Fibroblast of lung (primary cell): ENCODE measurements at regions not wholly inside any gene's neighbourhood (a gene's known extent, or its start where the extent isn't known, plus 50 kb on each side); places are given as distances from the start of the nearest gene placed in this dataset.
"Not testable (repeated sequence)": the region's sequence is repeated elsewhere in the genome, so short reads cannot be mapped to it uniquely, and the experiment has no call there.

Source experiments
- CTCF ChIP-seq, 2 donors: IDR thresholded peaks in 1 of 2; conservative IDR thresholded peaks in 1 of 2; 1 replicate in 1 of 2; 2 replicates in 1 of 2; pipeline ENCODE4 v1.5.1; 2011 to 2012; ENCODE audit warnings: low read length in 2 of 2, control low read depth in 1 of 2, inconsistent platforms in 1 of 2, low read depth in 1 of 2, mild to moderate bottlenecking in 1 of 2
- EZH2 ChIP-seq: IDR thresholded peaks from 2 replicates; pipeline ENCODE4 v1.5.1; 2012; ENCODE audit warnings: low read length, control low read depth, mild to moderate bottlenecking; ENCODE audit errors: missing control alignments

GRCh38 chr20:25854666-25855065 is 158.0 kb upstream of the ZNF337 start:
- TF ChIP-seq EZH2; CTCF (conservative IDR thresholded peaks at IDR 0.05 in 1 of 2, IDR thresholded peaks at IDR 0.05 in 1 of 2; ENCODE audit: low read depth in 1 of 2, low read length in 2 of 2): not testable (repeated sequence)
